Stomach (tissue), 4 donors: ENCODE measurements at regions not wholly inside any gene's neighbourhood (a gene's known extent, or its start where the extent isn't known, plus 50 kb on each side); places are given as distances from the start of the nearest gene placed in this dataset.

Experiments
- EP300 ChIP-seq: sonication (generic); formaldehyde crosslinking; IDR thresholded peaks from one replicate; pipeline ENCODE4 v1.6.1; 2017; ENCODE audit warnings: antibody characterized with exemption
- POLR2A ChIP-seq, 4 donors: fragments of 450-650 bp; IDR thresholded peaks; one replicate each; pipeline ENCODE4 v1.6.1; 2016; ENCODE audit warnings: antibody characterized with exemption in 4 of 4, control low read depth in 2 of 4, mild to moderate bottlenecking in 1 of 4, moderate library complexity in 1 of 4
- POLR2AphosphoS5 ChIP-seq, 3 donors: sonication (generic); formaldehyde crosslinking; IDR thresholded peaks; one replicate each; pipeline ENCODE4 v1.6.1; 2016; ENCODE audit warnings: antibody characterized with exemption in 3 of 3
- TF ChIP-seq, protein P1 (sequence below), 7 experiments: fragments of 450-650 bp in 4 of 7; fragments of 200-600 bp in 3 of 7; sonication (generic) in 3 of 7; IDR thresholded peaks; one replicate each; pipeline ENCODE4 v1.5.1; 2016 to 2019; ENCODE audit warnings: antibody characterized with exemption in 7 of 7, control low read depth in 2 of 7, mild to moderate bottlenecking in 1 of 7

DNA sequence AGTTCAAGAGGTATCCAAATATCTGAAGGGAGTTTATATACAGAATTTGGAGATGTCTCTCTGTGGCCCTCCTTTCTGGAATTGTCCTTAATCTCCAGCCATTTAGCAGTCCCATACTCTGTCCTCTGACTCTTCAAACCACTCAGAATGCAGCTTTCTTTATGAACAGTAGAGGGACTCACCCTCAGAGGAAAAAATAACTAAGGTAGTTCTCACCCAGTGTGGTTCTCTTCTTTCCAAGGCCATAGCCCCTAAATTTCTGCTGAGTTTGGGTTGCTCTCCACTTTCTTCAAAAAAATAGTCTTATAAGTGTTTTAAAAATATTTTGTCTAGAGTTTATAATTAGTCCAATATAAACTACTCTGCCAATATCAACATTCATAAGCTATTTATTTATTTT, 369.7 kb downstream of the MATN1 start:
- TF ChIP-seq, protein P1, sequence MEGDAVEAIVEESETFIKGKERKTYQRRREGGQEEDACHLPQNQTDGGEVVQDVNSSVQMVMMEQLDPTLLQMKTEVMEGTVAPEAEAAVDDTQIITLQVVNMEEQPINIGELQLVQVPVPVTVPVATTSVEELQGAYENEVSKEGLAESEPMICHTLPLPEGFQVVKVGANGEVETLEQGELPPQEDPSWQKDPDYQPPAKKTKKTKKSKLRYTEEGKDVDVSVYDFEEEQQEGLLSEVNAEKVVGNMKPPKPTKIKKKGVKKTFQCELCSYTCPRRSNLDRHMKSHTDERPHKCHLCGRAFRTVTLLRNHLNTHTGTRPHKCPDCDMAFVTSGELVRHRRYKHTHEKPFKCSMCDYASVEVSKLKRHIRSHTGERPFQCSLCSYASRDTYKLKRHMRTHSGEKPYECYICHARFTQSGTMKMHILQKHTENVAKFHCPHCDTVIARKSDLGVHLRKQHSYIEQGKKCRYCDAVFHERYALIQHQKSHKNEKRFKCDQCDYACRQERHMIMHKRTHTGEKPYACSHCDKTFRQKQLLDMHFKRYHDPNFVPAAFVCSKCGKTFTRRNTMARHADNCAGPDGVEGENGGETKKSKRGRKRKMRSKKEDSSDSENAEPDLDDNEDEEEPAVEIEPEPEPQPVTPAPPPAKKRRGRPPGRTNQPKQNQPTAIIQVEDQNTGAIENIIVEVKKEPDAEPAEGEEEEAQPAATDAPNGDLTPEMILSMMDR (IDR thresholded peaks at IDR 0.05), result no peak
- TF ChIP-seq EP300 (no peak), POLR2AphosphoS5 (IDR thresholded peaks at IDR 0.05) (no peak), POLR2A (IDR thresholded peaks at IDR 0.05) (no peak)
